ENCODE measurements at regions not wholly inside any gene's neighbourhood (a gene's known extent, or its start where the extent isn't known, plus 50 kb on each side); places are given as distances from the start of the nearest gene placed in this dataset.
"Not testable (repeated sequence)": the region's sequence is repeated elsewhere in the genome, so short reads cannot be mapped to it uniquely, and the experiment has no call there.

DNA sequence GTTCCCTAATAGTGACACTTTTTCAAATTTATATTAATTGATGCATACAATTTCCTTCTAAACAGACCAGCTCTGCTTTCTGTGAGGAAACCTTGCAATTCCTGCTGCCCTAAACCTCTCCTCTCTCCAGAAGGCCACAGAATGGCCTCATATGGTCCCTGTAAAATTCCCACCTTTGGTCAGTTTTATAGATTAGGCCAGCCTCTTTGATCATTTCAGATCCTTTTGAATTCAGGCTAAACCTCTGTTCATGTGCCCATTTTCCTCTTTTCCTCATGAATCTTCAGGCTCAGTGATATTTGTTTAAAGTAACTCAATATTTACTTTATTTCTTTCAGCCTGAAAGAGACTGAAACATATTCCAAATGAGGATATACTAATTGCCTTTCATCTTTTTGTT is 58.6 kb upstream of the C1QTNF3 start:
- not testable (repeated sequence) for TF ChIP-seq EP300, POLR2A, CTCF (IDR thresholded peaks at IDR 0.05)

Measured in tibial nerve (tissue), 4 donors.